Stimulated activated naive B cell treated with anti-CD40 and anti-IgM and Interleukin-4, amounts not matched to agents 10 μg/mL and 1 μg/mL and 100 μg/mL, for 72 hours (primary cell): ENCODE measurements at regions not wholly inside any gene's neighbourhood (a gene's known extent, or its start where the extent isn't known, plus 50 kb on each side); places are given as distances from the start of the nearest gene placed in this dataset.
A peak's percentile ranks its signal among the peaks of the same experiment; 100 is the strongest.

Experiments used
- ATAC-seq, 2 donors: fragments of 150-1000 bp; cut with Tn5 transposase; replicated peaks; 2 replicates each; pipeline ENCODE4 v1.10.0; 2021; ENCODE audit warnings: moderate library complexity in 1 of 2
- DNase-seq: peaks from one replicate; pipeline ENCODE4 v3.0.0; 2021
- H3K27ac Mint-ChIP-seq: one replicate; pipeline ENCODE4 v1.8.0; 2022; ENCODE audit warnings: mild to moderate bottlenecking, mixed read lengths
- H3K27me3 Mint-ChIP-seq, 2 donors: one replicate each; pipeline ENCODE4 v1.8.0; 2022; ENCODE audit warnings: mixed read lengths in 2 of 2
- H3K36me3 Mint-ChIP-seq, 2 donors: one replicate each; pipeline ENCODE4 v1.8.0; 2022; ENCODE audit warnings: mixed read lengths in 2 of 2, mild to moderate bottlenecking in 1 of 2
- H3K4me1 Mint-ChIP-seq, 2 donors: one replicate each; pipeline ENCODE4 v1.8.0; 2022; ENCODE audit warnings: mixed read lengths in 2 of 2, mild to moderate bottlenecking in 1 of 2
- H3K4me3 Mint-ChIP-seq, 2 donors: one replicate each; pipeline ENCODE4 v1.8.0; 2022; ENCODE audit warnings: mild to moderate bottlenecking in 2 of 2, mixed read lengths in 2 of 2, moderate library complexity in 1 of 2
- H3K9me3 Mint-ChIP-seq, 2 donors: one replicate each; pipeline ENCODE4 v1.8.0; 2022; ENCODE audit warnings: mixed read lengths in 2 of 2, mild to moderate bottlenecking in 1 of 2

GRCh38 chr2:12539776-12540562, 176.8 kb upstream of the TRIB2 start:
- no peaks in the 10 kb centered on the region for H3K9me3 Mint-ChIP-seq
- H3K27me3 Mint-ChIP-seq, result peaks cover 2 to 5% of the 10 kb centered on the region in 2 donors
- DNase-seq, result no peak
- no peak for ATAC-seq
- no peaks in the 10 kb centered on the region for H3K36me3 Mint-ChIP-seq
- H3K27ac Mint-ChIP-seq, result no peak overlapping the region
- H3K4me1 Mint-ChIP-seq, result peaks cover 13 to 15% of the 10 kb centered on the region in 2 donors
- no peak overlapping the region for H3K4me3 Mint-ChIP-seq

GRCh38 chr2:12543076-12543977, 173.4 kb upstream of the TRIB2 start:
- no peaks in the 10 kb centered on the region for H3K36me3 Mint-ChIP-seq
- peak in 1 of 2 donors; percentile 27 for ATAC-seq
- H3K27ac Mint-ChIP-seq, result peak overlapping the region; percentile 42
- H3K4me3 Mint-ChIP-seq, result no peak overlapping the region
- peaks cover 13 to 18% of the 10 kb centered on the region in 2 donors for H3K4me1 Mint-ChIP-seq
- DNase-seq, result no peak
- H3K27me3 Mint-ChIP-seq, result peaks cover 3 to 5% of the 10 kb centered on the region in 2 donors
- no peaks in the 10 kb centered on the region for H3K9me3 Mint-ChIP-seq

GRCh38 chr2:12543978-12544558, 172.7 kb upstream of the TRIB2 start:
- Mint-ChIP-seq H3K4me1 (peaks cover 13 to 18% of the 10 kb centered on the region in 2 donors), H3K36me3 (no peaks in the 10 kb centered on the region), H3K27ac (peak overlapping the region; percentile 42), H3K27me3 (peaks cover 3 to 5% of the 10 kb centered on the region in 2 donors), H3K9me3 (no peaks in the 10 kb centered on the region), H3K4me3 (no peak overlapping the region)
- ATAC-seq (peak; percentile 63 to 80), DNase-seq (no peak)

GRCh38 chr2:12547566-12548170, 169.1 kb upstream of the TRIB2 start:
- Mint-ChIP-seq H3K27me3 (peaks cover 2 to 7% of the 10 kb centered on the region in 2 donors), H3K4me1 (peaks cover 19% of the 10 kb centered on the region in 2 donors), H3K9me3 (peaks cover 0 to 3% of the 10 kb centered on the region in 2 donors), H3K27ac (no peak overlapping the region), H3K4me3 (no peak overlapping the region), H3K36me3 (peaks cover 0 to 3% of the 10 kb centered on the region in 2 donors)
- ATAC-seq (no peak), DNase-seq (no peak)

GRCh38 chr2:12548906-12549305, 167.8 kb upstream of the TRIB2 start:
- peaks cover 0 to 3% of the 10 kb centered on the region in 2 donors for H3K36me3 Mint-ChIP-seq
- no peak for ATAC-seq

GRCh38 chr2:12549641-12550040, 167.1 kb upstream of the TRIB2 start:
- peaks cover 0 to 7% of the 10 kb centered on the region in 2 donors for H3K27me3 Mint-ChIP-seq

More at GRCh38 chr2:12548906-12549305, 167.8 kb upstream of the TRIB2 start:
- no peak for DNase-seq
- peaks cover 0 to 3% of the 10 kb centered on the region in 2 donors for H3K9me3 Mint-ChIP-seq
- H3K4me3 Mint-ChIP-seq, result no peak overlapping the region
- peak overlapping the region; percentile 44 for H3K27ac Mint-ChIP-seq
- H3K4me1 Mint-ChIP-seq, result peaks cover 12% of the 10 kb centered on the region in 2 donors
- peaks cover 0 to 7% of the 10 kb centered on the region in 2 donors for H3K27me3 Mint-ChIP-seq

GRCh38 chr2:12552092-12552491, 164.6 kb upstream of the TRIB2 start:
- peaks cover 28 to 37% of the 10 kb centered on the region in 2 donors for H3K4me1 Mint-ChIP-seq
- H3K27ac Mint-ChIP-seq, result peak overlapping the region; percentile 68
- H3K36me3 Mint-ChIP-seq, result peaks cover 0 to 3% of the 10 kb centered on the region in 2 donors
- peaks cover 0 to 4% of the 10 kb centered on the region in 2 donors for H3K27me3 Mint-ChIP-seq
- peak overlapping the region in 1 of 2 donors; percentile 42 for H3K4me3 Mint-ChIP-seq
- peaks cover 0 to 3% of the 10 kb centered on the region in 2 donors for H3K9me3 Mint-ChIP-seq
- DNase-seq (no peak), ATAC-seq (no peak)

More at GRCh38 chr2:12549641-12550040, 167.1 kb upstream of the TRIB2 start:
- Mint-ChIP-seq H3K4me3 (no peak overlapping the region), H3K9me3 (peaks cover 0 to 3% of the 10 kb centered on the region in 2 donors), H3K4me1 (peaks cover 15 to 16% of the 10 kb centered on the region in 2 donors), H3K36me3 (peaks cover 0 to 3% of the 10 kb centered on the region in 2 donors), H3K27ac (no peak overlapping the region)
- DNase-seq (no peak), ATAC-seq (no peak)

- H3K36me3 Mint-ChIP-seq, result peaks cover 0 to 3% of the 10 kb centered on the region in 2 donors
- peaks cover 29 to 40% of the 10 kb centered on the region in 2 donors for H3K4me1 Mint-ChIP-seq
- DNase-seq (no peak), ATAC-seq (no peak)
- peaks cover 0 to 4% of the 10 kb centered on the region in 2 donors for H3K27me3 Mint-ChIP-seq
- peaks cover 0 to 3% of the 10 kb centered on the region in 2 donors for H3K9me3 Mint-ChIP-seq
- peak overlapping the region; percentile 56 for H3K27ac Mint-ChIP-seq
- no peak overlapping the region for H3K4me3 Mint-ChIP-seq
Measured at GRCh38 chr2:12554224-12555011, 162.3 kb upstream of the TRIB2 start.

GRCh38 chr2:12555012-12555645, 161.6 kb upstream of the TRIB2 start:
- H3K4me3 Mint-ChIP-seq, result peak overlapping the region; percentile 5 to 18
- peaks cover 0 to 3% of the 10 kb centered on the region in 2 donors for H3K36me3 Mint-ChIP-seq
- peak; percentile 68 to 80 for ATAC-seq
- no peak for DNase-seq
- H3K27ac Mint-ChIP-seq, result peak overlapping the region; percentile 56
- peaks cover 0 to 4% of the 10 kb centered on the region in 2 donors for H3K27me3 Mint-ChIP-seq
- H3K4me1 Mint-ChIP-seq, result peaks cover 29 to 40% of the 10 kb centered on the region in 2 donors
- peaks cover 0 to 3% of the 10 kb centered on the region in 2 donors for H3K9me3 Mint-ChIP-seq

GRCh38 chr2:12556762-12557161, 160.0 kb upstream of the TRIB2 start:
- peaks cover 31 to 40% of the 10 kb centered on the region in 2 donors for H3K4me1 Mint-ChIP-seq
- H3K36me3 Mint-ChIP-seq, result no peaks in the 10 kb centered on the region
- H3K27me3 Mint-ChIP-seq, result peaks cover 0 to 5% of the 10 kb centered on the region in 2 donors
- no peak overlapping the region for H3K4me3 Mint-ChIP-seq
- peak; percentile 80 to 91 for ATAC-seq
- peak; percentile 7 for DNase-seq
- no peaks in the 10 kb centered on the region for H3K9me3 Mint-ChIP-seq
- H3K27ac Mint-ChIP-seq, result no peak overlapping the region

- DNase-seq (no peak), ATAC-seq (no peak)
- Mint-ChIP-seq H3K9me3 (no peaks in the 10 kb centered on the region), H3K27ac (no peak overlapping the region), H3K4me3 (no peak overlapping the region), H3K4me1 (peaks cover 28 to 35% of the 10 kb centered on the region in 2 donors), H3K27me3 (peaks cover 0 to 10% of the 10 kb centered on the region in 2 donors), H3K36me3 (no peaks in the 10 kb centered on the region)
Measured at GRCh38 chr2:12557688-12558087, 159.0 kb upstream of the TRIB2 start.

- Mint-ChIP-seq H3K4me3 (no peak overlapping the region), H3K9me3 (no peaks in the 10 kb centered on the region), H3K36me3 (no peaks in the 10 kb centered on the region), H3K4me1 (peaks cover 28 to 35% of the 10 kb centered on the region in 2 donors), H3K27me3 (peaks cover 2 to 10% of the 10 kb centered on the region in 2 donors), H3K27ac (no peak overlapping the region)
- DNase-seq, result no peak
- no peak for ATAC-seq
Measured at GRCh38 chr2:12558519-12558918, 158.2 kb upstream of the TRIB2 start.
